AG08395 (cell line): ENCODE measurements at regions not wholly inside any gene's neighbourhood (a gene's known extent, or its start where the extent isn't known, plus 50 kb on each side); places are given as distances from the start of the nearest gene placed in this dataset.

ENCODE experiments used
- DNase-seq: peaks from one replicate; pipeline ENCODE4 v3.0.0; 2012; ENCODE audit warnings: mixed read lengths, low spot score

- no peak for DNase-seq
Observed at GRCh38 chr6:62474793-62475192, 188.8 kb upstream of the KHDRBS2 start.

DNA sequence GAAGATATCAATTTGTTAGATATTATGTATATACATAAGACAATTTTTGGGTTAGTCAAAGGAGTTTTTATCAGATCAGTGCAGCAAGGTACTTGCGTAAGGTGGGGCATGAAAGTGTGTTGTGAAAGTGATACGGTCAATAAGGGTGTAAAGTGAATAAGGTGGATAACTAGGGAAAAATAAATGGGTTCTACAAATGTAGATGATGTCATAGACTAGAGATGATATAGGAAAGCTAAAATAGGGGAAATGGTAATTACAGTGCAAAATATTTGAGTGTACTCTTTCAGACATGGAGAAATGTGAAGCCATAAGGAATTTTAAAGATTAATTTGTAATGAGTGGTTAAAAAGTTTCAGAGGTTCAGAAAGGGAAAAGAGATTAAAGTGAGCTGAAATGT is 180.6 kb upstream of the KHDRBS2 start:
- DNase-seq, result no peak

GRCh38 chr6:62465206-62465605 is 179.2 kb upstream of the KHDRBS2 start:
- DNase-seq, result no peak

- DNase-seq, result no peak
Observed at GRCh38 chr6:62452586-62452985, 166.6 kb upstream of the KHDRBS2 start.

DNA sequence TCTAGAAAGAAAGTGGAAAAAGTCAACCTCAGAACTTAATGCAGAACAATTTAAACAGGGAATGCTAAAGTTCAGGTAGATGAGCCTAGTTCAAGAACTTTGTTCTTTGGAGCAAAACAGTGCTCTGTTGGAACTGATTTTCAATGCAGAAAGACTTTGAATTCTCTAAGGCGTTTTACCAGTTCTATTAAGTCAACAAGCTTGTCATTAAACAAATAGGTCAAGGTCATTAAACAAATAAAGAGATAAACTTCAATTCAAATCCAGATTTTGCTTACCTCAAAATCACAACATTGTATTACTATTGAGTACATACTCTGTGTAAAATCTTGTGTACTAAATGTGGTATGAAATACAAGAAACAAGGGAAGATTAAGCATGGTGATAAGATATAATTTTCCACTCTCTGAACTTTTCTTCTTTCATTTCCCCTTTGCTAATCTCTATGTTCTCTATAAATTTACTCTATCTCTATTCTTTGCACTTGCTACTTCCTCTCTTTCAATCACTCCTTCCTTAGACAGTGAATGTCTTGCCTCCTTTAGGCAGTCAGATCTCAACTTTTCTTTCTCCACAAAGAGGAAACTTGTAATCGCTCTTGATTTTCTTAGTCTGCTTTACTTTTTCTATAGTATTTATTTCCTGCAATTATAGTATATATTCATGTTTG is 160.8 kb upstream of the KHDRBS2 start:
- DNase-seq, result no peak

DNA sequence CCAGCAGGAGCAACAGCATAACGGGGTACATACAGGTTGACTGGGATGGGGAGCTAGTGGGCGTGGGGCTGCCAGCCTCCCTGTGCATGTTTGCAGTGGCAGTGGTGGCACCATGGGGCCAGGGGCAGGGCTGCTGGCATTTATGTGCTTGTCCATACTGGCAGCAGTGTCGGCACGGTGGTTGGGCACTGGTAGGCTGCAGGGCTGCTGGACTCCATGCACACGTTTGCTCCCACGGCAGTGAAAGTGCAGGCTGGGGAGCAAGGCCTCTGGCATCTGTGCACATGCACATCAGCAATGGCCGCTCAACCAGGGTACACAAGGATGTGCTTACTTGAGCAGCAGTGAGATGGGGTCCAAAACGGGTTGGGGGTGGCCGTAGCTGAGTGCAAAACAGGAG is 159.5 kb upstream of the KHDRBS2 start:
- DNase-seq, result no peak

DNA sequence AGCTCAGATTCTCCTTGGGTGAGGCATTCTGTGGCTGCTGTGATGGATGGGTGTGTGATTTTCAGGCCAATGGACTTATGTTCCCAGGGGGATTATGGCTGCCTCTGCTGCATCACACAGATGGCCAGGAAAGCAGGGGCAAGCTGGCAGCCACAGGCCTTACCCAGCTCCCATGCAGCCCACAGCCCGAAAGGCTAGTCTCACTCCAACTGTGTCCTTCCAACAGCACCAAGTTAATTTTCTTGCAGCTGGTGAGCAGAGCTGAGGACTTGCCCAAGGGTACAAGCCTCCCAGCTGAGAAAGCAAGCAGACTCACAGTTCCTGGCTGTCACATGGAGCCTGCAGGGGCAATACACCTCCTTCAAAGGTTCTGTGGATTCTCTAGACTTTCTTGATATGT is 155.2 kb upstream of the KHDRBS2 start:
- DNase-seq, result no peak

- no peak for DNase-seq
Observed at GRCh38 chr6:62429781-62430180, 143.8 kb upstream of the KHDRBS2 start.

- DNase-seq, result no peak
Observed at GRCh38 chr6:62400521-62401259, 114.7 kb upstream of the KHDRBS2 start.

DNA sequence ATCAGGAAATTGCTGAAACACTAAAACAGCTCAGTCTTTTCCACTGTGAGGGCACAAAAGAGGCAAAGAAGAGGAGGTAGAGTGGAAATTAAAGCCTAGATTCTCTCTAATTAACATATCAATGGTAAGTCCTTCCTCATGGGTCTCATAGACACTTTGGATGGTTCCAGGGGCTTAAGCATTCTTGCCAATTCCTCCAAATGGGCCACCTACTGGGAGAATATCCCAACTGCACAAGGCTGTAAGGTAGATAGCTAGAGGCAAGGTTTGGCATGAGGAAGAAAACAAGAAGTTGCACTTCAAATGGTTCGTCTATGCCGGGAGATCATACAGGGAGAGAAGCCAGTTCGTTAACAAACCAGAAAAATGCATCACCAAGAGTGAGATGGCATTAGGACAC is 107.6 kb upstream of the KHDRBS2 start:
- no peak for DNase-seq

DNA sequence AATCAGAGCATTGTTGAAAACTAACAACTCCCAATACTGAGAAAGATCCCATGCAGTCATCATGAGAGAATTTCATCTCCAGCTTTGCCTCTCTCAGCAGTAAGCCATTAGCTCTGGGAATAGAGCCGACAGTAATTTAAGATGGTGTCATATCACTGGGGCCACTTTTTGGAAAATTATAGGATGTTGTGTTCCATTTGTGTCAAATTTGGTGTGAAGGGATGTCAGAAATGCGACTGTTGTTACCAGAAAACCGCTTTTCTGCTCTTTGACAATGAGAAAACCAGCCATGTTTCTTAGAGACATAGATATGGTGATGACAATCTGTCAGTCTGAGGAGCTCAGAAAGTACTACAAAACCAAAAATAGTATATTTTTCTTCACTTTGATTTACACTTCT is 106.3 kb upstream of the KHDRBS2 start:
- no peak for DNase-seq

DNA sequence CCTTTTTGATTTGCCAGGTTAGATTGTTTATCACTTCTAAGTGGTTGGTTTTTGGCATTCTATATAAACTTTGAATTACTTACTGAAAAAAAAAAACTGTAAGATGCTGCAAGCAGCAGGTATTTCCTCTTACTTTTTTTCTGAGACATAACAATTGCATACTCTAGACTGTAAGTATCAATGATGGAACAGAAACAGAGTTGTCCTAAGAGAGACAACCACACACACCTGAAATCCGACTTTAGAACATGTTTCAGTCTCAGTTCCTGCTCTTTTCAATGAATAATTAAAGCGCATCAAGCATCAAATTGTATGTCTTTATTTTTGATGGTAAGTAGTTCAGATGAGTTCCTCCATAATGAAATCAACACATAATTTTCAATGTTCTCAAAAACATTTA is 105.3 kb upstream of the KHDRBS2 start:
- no peak for DNase-seq

GRCh38 chr6:62390401-62390800 is 104.4 kb upstream of the KHDRBS2 start:
- DNase-seq, result no peak

GRCh38 chr6:62371453-62372210 is 85.6 kb upstream of the KHDRBS2 start:
- no peak for DNase-seq

GRCh38 chr6:62367601-62368000 is 81.6 kb upstream of the KHDRBS2 start:
- no peak for DNase-seq

DNA sequence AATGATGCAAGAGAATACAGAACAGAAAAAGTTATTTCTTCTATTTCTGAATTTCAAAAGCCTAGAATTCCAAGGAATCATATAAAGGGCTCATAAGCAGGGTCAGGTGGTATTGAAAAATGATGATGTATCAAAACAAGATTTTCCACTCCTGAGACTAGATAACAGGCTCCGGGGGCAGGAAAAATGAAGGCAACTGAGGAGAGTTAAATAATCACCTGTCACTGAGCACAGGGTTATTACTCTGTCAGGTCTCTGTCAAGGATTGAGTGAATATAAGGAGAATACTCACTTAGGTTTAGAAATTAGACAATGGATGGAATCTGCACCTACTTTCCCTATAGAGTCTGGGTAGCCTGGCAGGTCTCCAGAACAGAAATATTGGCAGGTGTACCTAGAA is 76.1 kb upstream of the KHDRBS2 start:
- DNase-seq, result no peak

DNA sequence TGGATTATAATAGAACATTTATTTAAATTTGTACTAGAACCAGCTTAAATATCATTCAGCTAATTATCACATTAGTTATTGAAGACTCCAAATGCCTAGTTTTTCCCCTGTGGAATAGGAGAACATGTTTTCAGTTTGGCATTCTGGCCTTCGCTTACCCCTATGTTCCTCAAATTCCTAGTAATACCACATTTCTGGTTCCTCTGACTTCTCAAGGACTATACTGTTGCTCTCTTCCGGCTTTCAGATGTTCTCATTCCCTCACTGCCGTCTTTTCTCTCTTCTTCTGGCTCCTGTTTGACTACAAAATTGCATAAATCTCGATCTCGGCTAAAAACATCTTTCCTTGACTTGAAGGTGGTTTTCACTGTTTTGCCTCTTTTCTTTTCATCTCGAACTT is 71.8 kb upstream of the KHDRBS2 start:
- DNase-seq, result no peak

DNA sequence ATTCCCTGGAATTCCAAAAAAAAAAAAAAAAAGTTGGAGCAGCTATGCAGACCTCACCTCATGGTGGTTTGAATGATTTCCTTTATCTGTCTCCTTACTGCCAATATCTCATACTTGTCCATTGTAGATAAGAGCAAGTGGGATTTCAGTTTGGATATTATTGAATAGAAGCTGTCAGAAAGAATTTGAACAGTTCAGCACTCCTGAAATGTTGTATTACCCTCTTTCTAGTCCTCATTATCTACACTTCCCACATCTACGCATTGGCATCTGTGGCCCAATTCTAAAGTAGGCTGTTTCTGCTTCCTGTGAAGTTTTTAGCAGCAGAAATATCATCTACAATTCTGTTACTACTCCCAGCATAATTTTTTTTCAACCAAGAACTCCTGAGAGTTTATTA is 68.2 kb upstream of the KHDRBS2 start:
- no peak for DNase-seq

DNA sequence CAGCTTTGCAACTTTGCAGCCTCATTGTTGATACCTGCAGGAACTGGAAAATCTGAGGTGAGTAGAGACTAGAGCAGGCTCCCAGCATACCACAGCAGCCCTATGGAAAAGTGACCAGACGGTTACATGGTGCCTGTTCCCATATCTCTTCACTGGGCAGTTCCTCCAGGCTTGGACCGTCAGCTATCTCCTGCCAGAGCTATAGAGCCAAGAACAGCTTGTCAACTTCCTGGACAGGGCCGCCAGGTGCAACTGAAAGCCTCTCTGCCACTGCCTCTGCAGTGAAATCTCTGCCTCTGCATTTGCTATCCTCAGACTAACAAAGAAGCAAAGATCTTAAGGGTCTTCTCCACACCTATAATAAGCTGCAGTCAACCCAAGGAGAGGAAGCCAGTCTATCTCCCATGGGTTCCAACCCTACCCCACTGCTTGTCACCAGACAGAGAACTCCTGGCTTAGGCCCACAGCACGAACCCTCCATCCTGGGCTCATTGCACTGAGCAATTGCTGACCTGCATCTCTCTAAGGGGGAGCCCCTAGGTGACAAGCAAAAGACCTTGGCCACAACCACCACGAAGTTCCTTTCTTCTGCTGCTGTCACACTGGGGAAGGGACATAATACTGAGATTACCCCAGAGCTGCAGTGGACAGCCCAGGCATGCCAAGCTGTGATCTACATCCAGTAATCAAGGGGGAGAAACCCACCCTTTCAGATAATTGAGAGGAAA is 60.1 kb upstream of the KHDRBS2 start:
- no peak for DNase-seq

DNA sequence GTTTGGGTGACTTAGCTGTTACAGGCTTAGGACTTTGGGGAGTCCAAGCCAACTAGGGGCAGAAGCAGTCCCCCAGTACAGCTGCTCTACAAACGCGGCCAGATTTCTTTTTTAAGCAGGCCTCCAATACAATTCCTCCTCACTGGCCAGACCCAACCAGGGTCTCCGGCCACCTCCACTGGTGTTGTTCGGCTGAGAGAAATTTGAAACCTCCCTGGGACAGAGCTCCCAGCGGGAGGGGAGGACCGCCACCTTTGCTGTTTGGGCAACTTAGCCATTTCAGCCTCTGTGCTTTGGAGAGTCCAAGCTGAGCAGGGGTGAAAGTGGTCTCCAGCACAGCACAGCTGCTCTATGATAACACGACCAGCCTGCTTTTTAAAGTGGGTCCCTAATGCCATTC is 59.4 kb upstream of the KHDRBS2 start:
- DNase-seq, result no peak

DNA sequence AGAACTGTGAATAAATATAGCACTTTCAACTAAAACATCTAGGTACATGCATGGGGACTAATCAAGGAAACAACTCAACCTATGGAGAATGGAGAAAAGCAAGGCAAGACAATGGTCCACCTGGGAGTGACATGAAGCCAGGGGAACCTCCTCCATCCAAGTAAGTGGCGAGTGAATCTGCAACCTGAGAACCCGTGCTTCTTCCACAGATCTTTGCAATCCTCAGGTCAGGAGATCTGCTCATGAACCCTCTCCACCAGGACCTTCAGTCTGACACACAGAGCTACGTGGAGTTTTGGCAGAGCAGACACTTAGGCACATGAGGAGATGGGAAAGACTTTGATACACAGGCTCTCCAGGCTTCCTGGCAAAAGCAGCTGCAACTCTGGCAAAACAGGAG is 58.8 kb upstream of the KHDRBS2 start:
- DNase-seq, result no peak

DNA sequence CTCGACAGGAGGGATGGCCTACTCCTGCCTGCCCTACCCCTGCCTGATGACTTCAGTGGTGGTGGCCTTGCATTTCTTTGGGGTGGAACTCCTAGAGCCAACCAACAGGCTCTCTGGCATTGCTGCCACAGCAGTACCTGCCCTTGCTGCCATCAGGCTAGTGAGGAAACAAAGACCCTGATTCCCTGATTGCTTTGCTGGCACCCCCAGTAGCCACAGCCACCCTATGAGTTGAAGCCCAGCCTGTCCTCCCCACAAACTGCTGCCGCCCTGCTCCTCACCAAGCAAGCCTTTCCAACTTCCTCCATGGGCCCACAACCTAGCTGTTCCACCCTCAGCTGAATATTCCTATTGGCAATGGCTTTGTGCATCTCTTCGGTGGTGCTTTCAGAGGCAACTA is 52.5 kb upstream of the KHDRBS2 start:
- no peak for DNase-seq
